ENCODE measurements at regions not wholly inside any gene's neighbourhood (a gene's known extent, or its start where the extent isn't known, plus 50 kb on each side); places are given as distances from the start of the nearest gene placed in this dataset.

DNA sequence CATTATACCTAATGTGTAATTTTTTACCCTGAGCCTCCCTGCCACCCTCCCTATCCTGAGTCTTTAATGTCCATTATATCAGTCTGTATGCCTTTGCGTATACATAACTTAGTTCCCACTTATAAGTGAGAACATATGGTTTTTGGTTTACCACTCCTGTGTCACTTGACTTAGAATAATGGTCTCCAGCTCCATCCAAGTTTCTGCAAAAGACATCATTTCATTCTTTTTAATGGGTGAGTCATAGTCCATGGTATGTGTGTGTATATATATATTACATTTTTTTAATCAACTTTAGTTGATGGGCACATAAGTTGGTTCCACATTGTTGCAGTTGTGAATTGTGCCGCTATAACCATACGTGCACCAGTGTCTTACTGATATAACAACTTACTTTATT lies 477.1 kb upstream of the NEGR1 start:
- TF ChIP-seq, protein P1, sequence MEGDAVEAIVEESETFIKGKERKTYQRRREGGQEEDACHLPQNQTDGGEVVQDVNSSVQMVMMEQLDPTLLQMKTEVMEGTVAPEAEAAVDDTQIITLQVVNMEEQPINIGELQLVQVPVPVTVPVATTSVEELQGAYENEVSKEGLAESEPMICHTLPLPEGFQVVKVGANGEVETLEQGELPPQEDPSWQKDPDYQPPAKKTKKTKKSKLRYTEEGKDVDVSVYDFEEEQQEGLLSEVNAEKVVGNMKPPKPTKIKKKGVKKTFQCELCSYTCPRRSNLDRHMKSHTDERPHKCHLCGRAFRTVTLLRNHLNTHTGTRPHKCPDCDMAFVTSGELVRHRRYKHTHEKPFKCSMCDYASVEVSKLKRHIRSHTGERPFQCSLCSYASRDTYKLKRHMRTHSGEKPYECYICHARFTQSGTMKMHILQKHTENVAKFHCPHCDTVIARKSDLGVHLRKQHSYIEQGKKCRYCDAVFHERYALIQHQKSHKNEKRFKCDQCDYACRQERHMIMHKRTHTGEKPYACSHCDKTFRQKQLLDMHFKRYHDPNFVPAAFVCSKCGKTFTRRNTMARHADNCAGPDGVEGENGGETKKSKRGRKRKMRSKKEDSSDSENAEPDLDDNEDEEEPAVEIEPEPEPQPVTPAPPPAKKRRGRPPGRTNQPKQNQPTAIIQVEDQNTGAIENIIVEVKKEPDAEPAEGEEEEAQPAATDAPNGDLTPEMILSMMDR (IDR thresholded peaks at IDR 0.05), result no peak
- ATAC-seq (ENCODE audit: insufficient number of reproducible peaks, low FRiP score, low read depth), result no peak

DNA sequence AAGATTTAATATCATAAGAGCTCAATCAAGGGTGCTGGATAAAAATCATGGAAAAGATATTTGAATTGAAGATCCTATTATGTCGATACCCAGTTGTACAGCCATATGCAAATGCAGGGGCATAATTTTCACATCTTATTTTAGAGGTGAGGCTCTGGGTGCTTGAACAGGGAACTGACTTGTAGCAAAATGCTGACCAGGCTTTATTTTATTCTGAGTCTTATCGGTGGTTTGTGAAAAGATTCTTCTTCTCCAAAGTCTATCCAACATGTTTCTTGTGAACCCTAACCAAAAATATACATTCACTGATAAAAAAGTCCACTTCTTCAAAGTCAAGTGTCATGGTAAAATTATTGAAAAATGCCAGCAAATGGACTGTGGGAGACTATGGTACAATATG lies 475.5 kb upstream of the NEGR1 start:
- H3K4me1 ChIP-seq (ENCODE audit: control insufficient read depth in 1 of 2, low read depth in 2 of 2), result no peaks in the 10 kb centered on the region
- H3K27ac ChIP-seq, result no peak overlapping the region
- ATAC-seq (ENCODE audit: insufficient number of reproducible peaks, low FRiP score, low read depth), result no peak
- no peaks in the 10 kb centered on the region for H3K9me3 ChIP-seq
- H3K27me3 ChIP-seq (replicated peaks; ENCODE audit: insufficient read depth), result no peaks in the 10 kb centered on the region
- DNase-seq (ENCODE audit: low spot score), result no peak
- TF ChIP-seq, protein P1 (IDR thresholded peaks at IDR 0.05), result no peak
- no peak overlapping the region for H3K4me3 ChIP-seq
- H3K36me3 ChIP-seq, result no peaks in the 10 kb centered on the region

More for the DNA sequence above, 477.1 kb upstream of the NEGR1 start:
- DNase-seq (ENCODE audit: low spot score), result no peak
- Histone ChIP-seq H3K4me3 (no peak overlapping the region), H3K27me3 (replicated peaks; ENCODE audit: insufficient read depth) (no peaks in the 10 kb centered on the region), H3K27ac (no peak overlapping the region), H3K36me3 (no peaks in the 10 kb centered on the region), H3K9me3 (no peaks in the 10 kb centered on the region), H3K4me1 (ENCODE audit: control insufficient read depth in 1 of 2, low read depth in 2 of 2) (no peaks in the 10 kb centered on the region)

DNA sequence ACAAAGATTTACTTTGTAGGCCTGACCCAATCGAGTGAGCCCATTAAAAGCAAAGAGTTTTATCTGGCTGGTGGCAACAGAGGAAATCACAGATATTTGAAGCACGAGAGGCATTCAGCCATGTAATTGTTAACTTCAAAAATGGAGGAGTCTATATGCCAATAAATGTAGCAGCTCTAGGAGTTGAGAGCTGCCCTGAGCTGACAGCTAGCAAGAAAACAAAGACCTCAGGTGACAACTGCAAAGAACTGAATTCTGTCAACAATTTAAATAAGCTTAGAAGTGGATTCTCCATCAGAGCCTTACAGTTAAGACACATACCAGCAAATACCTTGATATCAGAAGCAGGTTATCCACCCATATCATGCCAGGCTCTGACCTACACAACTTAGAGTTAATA lies 463.1 kb upstream of the NEGR1 start:
- TF ChIP-seq, protein P1 (IDR thresholded peaks at IDR 0.05), result no peak
- no peak for ATAC-seq (ENCODE audit: insufficient number of reproducible peaks, low FRiP score, low read depth)

DNA sequence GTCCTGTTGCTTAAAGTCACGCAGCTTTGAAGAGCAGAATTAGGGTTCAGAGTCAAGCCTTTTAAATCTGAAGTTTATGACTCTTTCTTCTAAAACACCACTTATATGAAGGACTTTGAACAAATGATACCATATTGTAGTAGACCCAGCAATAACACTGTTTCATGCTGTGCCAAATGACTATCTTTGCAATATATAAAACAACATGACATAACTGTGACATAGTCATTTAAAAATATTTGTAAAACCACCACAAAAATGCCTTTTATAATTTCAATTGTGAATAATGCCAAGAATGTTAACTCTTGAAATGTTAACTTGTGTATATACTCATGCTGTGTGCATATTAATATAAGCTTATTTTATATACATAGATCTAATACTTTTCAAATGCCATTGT lies 452.1 kb upstream of the NEGR1 start:
- Histone ChIP-seq H3K27me3 (replicated peaks; ENCODE audit: insufficient read depth) (no peaks in the 10 kb centered on the region), H3K9me3 (no peaks in the 10 kb centered on the region), H3K27ac (no peak overlapping the region), H3K36me3 (no peaks in the 10 kb centered on the region), H3K4me3 (no peak overlapping the region), H3K4me1 (ENCODE audit: control insufficient read depth in 1 of 2, low read depth in 2 of 2) (no peaks in the 10 kb centered on the region)
- ATAC-seq (ENCODE audit: insufficient number of reproducible peaks, low FRiP score, low read depth), result no peak
- TF ChIP-seq, protein P1 (IDR thresholded peaks at IDR 0.05), result no peak
- DNase-seq (ENCODE audit: low spot score), result no peak

More for the DNA sequence above, 463.1 kb upstream of the NEGR1 start:
- no peak overlapping the region for H3K27ac ChIP-seq
- DNase-seq (ENCODE audit: low spot score), result no peak
- H3K9me3 ChIP-seq, result no peaks in the 10 kb centered on the region
- H3K36me3 ChIP-seq, result no peaks in the 10 kb centered on the region
- H3K4me1 ChIP-seq (ENCODE audit: control insufficient read depth in 1 of 2, low read depth in 2 of 2), result no peaks in the 10 kb centered on the region
- H3K27me3 ChIP-seq (replicated peaks; ENCODE audit: insufficient read depth), result no peaks in the 10 kb centered on the region
- H3K4me3 ChIP-seq, result no peak overlapping the region

DNA sequence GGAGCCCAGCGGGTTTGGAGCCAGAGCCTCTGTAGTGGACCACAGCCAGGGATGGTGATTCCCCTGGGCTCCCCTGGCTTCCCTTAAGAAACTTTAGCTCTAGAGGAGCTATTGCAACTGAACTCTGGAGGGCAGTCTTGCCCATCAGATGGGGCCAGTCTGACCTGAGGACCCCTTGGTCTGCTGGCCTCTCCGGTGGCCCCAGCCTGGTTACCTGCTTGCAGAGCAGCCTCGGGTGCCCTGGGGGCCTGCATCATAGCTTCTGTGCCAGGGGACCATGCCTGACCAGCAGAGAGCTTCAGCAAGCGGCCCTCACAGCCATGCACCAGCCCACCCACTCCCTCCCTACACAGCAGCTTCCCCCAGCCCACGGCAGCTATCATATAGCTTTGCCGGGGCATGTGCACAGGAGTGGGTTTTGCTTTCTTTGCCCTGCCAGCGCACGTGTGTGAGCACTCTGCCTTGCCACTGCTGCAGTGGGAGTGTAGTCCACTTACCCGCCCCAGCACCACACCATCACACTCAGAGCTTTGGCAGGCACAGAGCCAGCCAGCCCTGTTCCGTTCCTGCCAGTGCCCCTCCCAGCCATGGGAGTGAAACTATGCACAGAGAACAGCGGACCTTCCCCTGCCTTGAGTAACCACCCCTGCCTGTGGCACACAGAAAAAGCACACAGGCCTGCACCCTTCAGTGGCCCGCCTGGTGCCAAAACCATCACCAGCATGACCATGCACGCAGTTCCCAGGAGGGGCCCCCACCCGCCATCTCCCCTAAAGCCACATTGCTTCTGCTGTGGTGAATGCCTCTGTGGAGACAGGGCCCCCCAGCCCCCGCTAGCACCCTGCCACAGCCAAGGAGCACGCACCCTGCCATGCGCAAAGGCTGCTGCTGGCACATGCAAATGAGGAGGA lies 442.9 kb upstream of the NEGR1 start:
- Histone ChIP-seq H3K4me3 (no peak overlapping the region), H3K4me1 (ENCODE audit: control insufficient read depth in 1 of 2, low read depth in 2 of 2) (no peaks in the 10 kb centered on the region), H3K27ac (no peak overlapping the region), H3K9me3 (no peaks in the 10 kb centered on the region), H3K27me3 (replicated peaks; ENCODE audit: insufficient read depth) (no peaks in the 10 kb centered on the region), H3K36me3 (no peaks in the 10 kb centered on the region)
- TF ChIP-seq, protein P1 (IDR thresholded peaks at IDR 0.05), result no peak
- DNase-seq (ENCODE audit: low spot score) (no peak), ATAC-seq (ENCODE audit: insufficient number of reproducible peaks, low FRiP score, low read depth) (no peak)

Measured in thoracic aorta (tissue), 2 donors.